ENCODE measurements at regions not wholly inside any gene's neighbourhood (a gene's known extent, or its start where the extent isn't known, plus 50 kb on each side); places are given as distances from the start of the nearest gene placed in this dataset.
A peak's percentile ranks its signal among the peaks of the same experiment; 100 is the strongest.

GRCh38 chr5:172556262-172556661, 84.8 kb upstream of the NEURL1B start:
- Histone ChIP-seq H3K27ac (ENCODE audit: low read depth, low read length) (peak overlapping the region; percentile 84), H3K36me3 (ENCODE audit: insufficient read depth, low read length) (no peaks in the 10 kb centered on the region), H3K9ac (ENCODE audit: low read length) (no peak overlapping the region), H3K9me3 (ENCODE audit: low read length) (no peaks in the 10 kb centered on the region), H3K27me3 (ENCODE audit: control insufficient read depth in 1 of 2, insufficient read depth in 2 of 2, low read length in 2 of 2) (no peaks in the 10 kb centered on the region), H3K4me1 (ENCODE audit: insufficient read depth, low read length) (peaks cover 65% of the 10 kb centered on the region), H3K4me3 (ENCODE audit: low read depth in 1 of 2, low read length in 2 of 2) (no peak overlapping the region)

GRCh38 chr5:172554562-172554961, 86.5 kb upstream of the NEURL1B start:
- H3K4me3 ChIP-seq (ENCODE audit: low read depth in 1 of 2, low read length in 2 of 2): no peak overlapping the region
- peaks cover 76% of the 10 kb centered on the region for H3K4me1 ChIP-seq (ENCODE audit: insufficient read depth, low read length)
- H3K36me3 ChIP-seq (ENCODE audit: insufficient read depth, low read length): no peaks in the 10 kb centered on the region
- no peaks in the 10 kb centered on the region for H3K9me3 ChIP-seq (ENCODE audit: low read length)
- no peaks in the 10 kb centered on the region for H3K27me3 ChIP-seq (ENCODE audit: control insufficient read depth in 1 of 2, insufficient read depth in 2 of 2, low read length in 2 of 2)
- H3K9ac ChIP-seq (ENCODE audit: low read length): no peak overlapping the region
- H3K27ac ChIP-seq (ENCODE audit: low read depth, low read length): peak overlapping the region; percentile 84

- Histone ChIP-seq H3K9me3 (ENCODE audit: low read length) (no peaks in the 10 kb centered on the region), H3K4me3 (ENCODE audit: low read depth in 1 of 2, low read length in 2 of 2) (no peak overlapping the region), H3K27me3 (ENCODE audit: control insufficient read depth in 1 of 2, insufficient read depth in 2 of 2, low read length in 2 of 2) (no peaks in the 10 kb centered on the region), H3K4me1 (ENCODE audit: insufficient read depth, low read length) (peaks cover 79% of the 10 kb centered on the region), H3K27ac (ENCODE audit: low read depth, low read length) (peak overlapping the region; percentile 84), H3K9ac (ENCODE audit: low read length) (peak overlapping the region; percentile 21), H3K36me3 (ENCODE audit: insufficient read depth, low read length) (no peaks in the 10 kb centered on the region)
These were observed 87.2 kb upstream of the NEURL1B start for GRCh38 chr5:172553903-172554302.

GRCh38 chr5:172553167-172553566, 87.9 kb upstream of the NEURL1B start:
- Histone ChIP-seq H3K27me3 (ENCODE audit: control insufficient read depth in 1 of 2, insufficient read depth in 2 of 2, low read length in 2 of 2) (no peaks in the 10 kb centered on the region), H3K4me3 (ENCODE audit: low read depth in 1 of 2, low read length in 2 of 2) (no peak overlapping the region), H3K4me1 (ENCODE audit: insufficient read depth, low read length) (peaks cover 79% of the 10 kb centered on the region), H3K9ac (ENCODE audit: low read length) (no peak overlapping the region), H3K36me3 (ENCODE audit: insufficient read depth, low read length) (no peaks in the 10 kb centered on the region), H3K9me3 (ENCODE audit: low read length) (no peaks in the 10 kb centered on the region), H3K27ac (ENCODE audit: low read depth, low read length) (no peak overlapping the region)

- Histone ChIP-seq H3K36me3 (ENCODE audit: insufficient read depth, low read length) (no peaks in the 10 kb centered on the region), H3K27ac (ENCODE audit: low read depth, low read length) (peak overlapping the region; percentile 40), H3K4me1 (ENCODE audit: insufficient read depth, low read length) (peaks cover 68% of the 10 kb centered on the region), H3K9me3 (ENCODE audit: low read length) (no peaks in the 10 kb centered on the region), H3K27me3 (ENCODE audit: control insufficient read depth in 1 of 2, insufficient read depth in 2 of 2, low read length in 2 of 2) (no peaks in the 10 kb centered on the region), H3K4me3 (ENCODE audit: low read depth in 1 of 2, low read length in 2 of 2) (no peak overlapping the region), H3K9ac (ENCODE audit: low read length) (no peak overlapping the region)
These were observed 90.1 kb upstream of the NEURL1B start for GRCh38 chr5:172550996-172551395.

GRCh38 chr5:172550096-172550765, 90.8 kb upstream of the NEURL1B start:
- no peaks in the 10 kb centered on the region for H3K27me3 ChIP-seq (ENCODE audit: control insufficient read depth in 1 of 2, insufficient read depth in 2 of 2, low read length in 2 of 2)
- no peak overlapping the region for H3K9ac ChIP-seq (ENCODE audit: low read length)
- H3K36me3 ChIP-seq (ENCODE audit: insufficient read depth, low read length): no peaks in the 10 kb centered on the region
- peak overlapping the region; percentile 65 for H3K27ac ChIP-seq (ENCODE audit: low read depth, low read length)
- no peaks in the 10 kb centered on the region for H3K9me3 ChIP-seq (ENCODE audit: low read length)
- H3K4me3 ChIP-seq (ENCODE audit: low read depth in 1 of 2, low read length in 2 of 2): no peak overlapping the region
- H3K4me1 ChIP-seq (ENCODE audit: insufficient read depth, low read length): peaks cover 65% of the 10 kb centered on the region

- Histone ChIP-seq H3K9ac (ENCODE audit: low read length) (no peak overlapping the region), H3K27ac (ENCODE audit: low read depth, low read length) (peak overlapping the region; percentile 65), H3K4me3 (ENCODE audit: low read depth in 1 of 2, low read length in 2 of 2) (no peak overlapping the region), H3K36me3 (ENCODE audit: insufficient read depth, low read length) (no peaks in the 10 kb centered on the region), H3K9me3 (ENCODE audit: low read length) (no peaks in the 10 kb centered on the region), H3K27me3 (ENCODE audit: control insufficient read depth in 1 of 2, insufficient read depth in 2 of 2, low read length in 2 of 2) (no peaks in the 10 kb centered on the region), H3K4me1 (ENCODE audit: insufficient read depth, low read length) (peaks cover 60% of the 10 kb centered on the region)
These were observed 91.4 kb upstream of the NEURL1B start for GRCh38 chr5:172549696-172550095.

- Histone ChIP-seq H3K4me1 (ENCODE audit: insufficient read depth, low read length) (peaks cover 54% of the 10 kb centered on the region), H3K9ac (ENCODE audit: low read length) (no peak overlapping the region), H3K27ac (ENCODE audit: low read depth, low read length) (peak overlapping the region; percentile 65)
These were observed 91.9 kb upstream of the NEURL1B start for GRCh38 chr5:172548981-172549687.

GRCh38 chr5:172548311-172548731, 92.7 kb upstream of the NEURL1B start:
- H3K9me3 ChIP-seq (ENCODE audit: low read length): no peaks in the 10 kb centered on the region
- peaks cover 48% of the 10 kb centered on the region for H3K4me1 ChIP-seq (ENCODE audit: insufficient read depth, low read length)
- no peaks in the 10 kb centered on the region for H3K36me3 ChIP-seq (ENCODE audit: insufficient read depth, low read length)
- H3K9ac ChIP-seq (ENCODE audit: low read length): no peak overlapping the region
- H3K27ac ChIP-seq (ENCODE audit: low read depth, low read length): no peak overlapping the region
- H3K4me3 ChIP-seq (ENCODE audit: low read depth in 1 of 2, low read length in 2 of 2): no peak overlapping the region
- no peaks in the 10 kb centered on the region for H3K27me3 ChIP-seq (ENCODE audit: control insufficient read depth in 1 of 2, insufficient read depth in 2 of 2, low read length in 2 of 2)

More at GRCh38 chr5:172548981-172549687, 91.9 kb upstream of the NEURL1B start:
- H3K9me3 ChIP-seq (ENCODE audit: low read length): no peaks in the 10 kb centered on the region
- no peak overlapping the region for H3K4me3 ChIP-seq (ENCODE audit: low read depth in 1 of 2, low read length in 2 of 2)
- H3K27me3 ChIP-seq (ENCODE audit: control insufficient read depth in 1 of 2, insufficient read depth in 2 of 2, low read length in 2 of 2): no peaks in the 10 kb centered on the region
- H3K36me3 ChIP-seq (ENCODE audit: insufficient read depth, low read length): no peaks in the 10 kb centered on the region

GRCh38 chr5:172546196-172546595, 91.9 kb upstream of the SH3PXD2B start:
- H3K9me3 ChIP-seq (ENCODE audit: low read length): no peaks in the 10 kb centered on the region
- H3K4me1 ChIP-seq (ENCODE audit: insufficient read depth, low read length): peaks cover 56% of the 10 kb centered on the region
- no peak overlapping the region for H3K4me3 ChIP-seq (ENCODE audit: low read depth in 1 of 2, low read length in 2 of 2)
- no peak overlapping the region for H3K27ac ChIP-seq (ENCODE audit: low read depth, low read length)
- no peaks in the 10 kb centered on the region for H3K36me3 ChIP-seq (ENCODE audit: insufficient read depth, low read length)
- no peaks in the 10 kb centered on the region for H3K27me3 ChIP-seq (ENCODE audit: control insufficient read depth in 1 of 2, insufficient read depth in 2 of 2, low read length in 2 of 2)
- no peak overlapping the region for H3K9ac ChIP-seq (ENCODE audit: low read length)

GRCh38 chr5:172545291-172545801, 91.0 kb upstream of the SH3PXD2B start:
- Histone ChIP-seq H3K4me3 (ENCODE audit: low read depth in 1 of 2, low read length in 2 of 2) (no peak overlapping the region), H3K4me1 (ENCODE audit: insufficient read depth, low read length) (peaks cover 50% of the 10 kb centered on the region), H3K27ac (ENCODE audit: low read depth, low read length) (no peak overlapping the region)

More at GRCh38 chr5:172545291-172545801, 91.0 kb upstream of the SH3PXD2B start:
- no peaks in the 10 kb centered on the region for H3K27me3 ChIP-seq (ENCODE audit: control insufficient read depth in 1 of 2, insufficient read depth in 2 of 2, low read length in 2 of 2)
- H3K36me3 ChIP-seq (ENCODE audit: insufficient read depth, low read length): no peaks in the 10 kb centered on the region
- H3K9ac ChIP-seq (ENCODE audit: low read length): no peak overlapping the region
- H3K9me3 ChIP-seq (ENCODE audit: low read length): no peaks in the 10 kb centered on the region
